ENCODE measurements at regions not wholly inside any gene's neighbourhood (a gene's known extent, or its start where the extent isn't known, plus 50 kb on each side); places are given as distances from the start of the nearest gene placed in this dataset.

DNA sequence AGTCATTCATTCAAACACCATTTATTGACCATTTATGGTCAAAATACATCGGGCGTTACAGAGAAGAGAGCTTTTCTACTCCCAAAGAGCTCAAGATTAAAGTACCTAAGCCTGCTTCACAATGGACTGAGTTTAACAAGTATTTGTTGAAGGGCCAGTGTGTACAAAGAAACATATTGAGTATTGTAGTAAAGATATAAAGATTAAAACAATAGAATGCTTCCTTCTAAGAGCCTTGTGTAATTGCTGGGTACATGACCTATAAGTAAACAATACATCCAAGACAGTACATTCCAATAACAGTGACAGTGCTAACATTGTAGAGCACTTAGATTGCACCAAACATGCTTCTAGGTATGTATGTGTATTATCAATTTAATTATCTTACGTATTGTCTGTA, 695.5 kb downstream of the PCDH7 start:
- H3K36me3 Mint-ChIP-seq, result no peaks in the 10 kb centered on the region
- TF ChIP-seq, protein P1, sequence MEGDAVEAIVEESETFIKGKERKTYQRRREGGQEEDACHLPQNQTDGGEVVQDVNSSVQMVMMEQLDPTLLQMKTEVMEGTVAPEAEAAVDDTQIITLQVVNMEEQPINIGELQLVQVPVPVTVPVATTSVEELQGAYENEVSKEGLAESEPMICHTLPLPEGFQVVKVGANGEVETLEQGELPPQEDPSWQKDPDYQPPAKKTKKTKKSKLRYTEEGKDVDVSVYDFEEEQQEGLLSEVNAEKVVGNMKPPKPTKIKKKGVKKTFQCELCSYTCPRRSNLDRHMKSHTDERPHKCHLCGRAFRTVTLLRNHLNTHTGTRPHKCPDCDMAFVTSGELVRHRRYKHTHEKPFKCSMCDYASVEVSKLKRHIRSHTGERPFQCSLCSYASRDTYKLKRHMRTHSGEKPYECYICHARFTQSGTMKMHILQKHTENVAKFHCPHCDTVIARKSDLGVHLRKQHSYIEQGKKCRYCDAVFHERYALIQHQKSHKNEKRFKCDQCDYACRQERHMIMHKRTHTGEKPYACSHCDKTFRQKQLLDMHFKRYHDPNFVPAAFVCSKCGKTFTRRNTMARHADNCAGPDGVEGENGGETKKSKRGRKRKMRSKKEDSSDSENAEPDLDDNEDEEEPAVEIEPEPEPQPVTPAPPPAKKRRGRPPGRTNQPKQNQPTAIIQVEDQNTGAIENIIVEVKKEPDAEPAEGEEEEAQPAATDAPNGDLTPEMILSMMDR (conservative IDR thresholded peaks at IDR 0.05), result no peak
- peaks cover 16% of the 10 kb centered on the region for H3K4me1 Mint-ChIP-seq (ENCODE audit: unreplicated experiment)
- no peak overlapping the region for H3K27ac Mint-ChIP-seq
- H3K27me3 Mint-ChIP-seq, result no peaks in the 10 kb centered on the region
- no peak overlapping the region for H3K4me3 Mint-ChIP-seq
- peaks cover 5% of the 10 kb centered on the region for H3K9me3 Mint-ChIP-seq
- DNase-seq (ENCODE audit: extremely low spot score, unreplicated experiment), result no peak

DNA sequence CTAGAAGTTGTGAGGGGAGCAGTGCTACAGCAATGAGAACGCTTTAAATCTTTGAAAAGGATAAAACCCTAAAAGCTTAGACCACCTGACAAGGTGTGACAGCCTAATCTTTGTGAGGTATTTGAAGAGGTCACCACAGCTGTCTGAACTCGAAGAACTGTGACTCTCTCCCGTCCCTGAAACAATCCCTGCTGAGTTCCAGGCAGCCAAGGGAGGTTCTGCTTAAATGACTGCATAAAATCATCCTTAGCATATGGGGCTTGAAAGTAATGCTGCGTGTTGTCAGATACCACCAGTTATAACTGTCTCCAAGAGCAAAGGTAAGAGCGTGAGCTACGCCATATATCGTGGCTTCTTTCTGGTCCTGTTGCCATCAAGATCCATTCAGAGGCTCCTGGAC, 696.3 kb downstream of the PCDH7 start:
- TF ChIP-seq, protein P1 (conservative IDR thresholded peaks at IDR 0.05), result no peak
- H3K36me3 Mint-ChIP-seq, result no peaks in the 10 kb centered on the region
- H3K27me3 Mint-ChIP-seq, result no peaks in the 10 kb centered on the region
- peaks cover 16% of the 10 kb centered on the region for H3K4me1 Mint-ChIP-seq (ENCODE audit: unreplicated experiment)
- H3K9me3 Mint-ChIP-seq, result peaks cover 5% of the 10 kb centered on the region
- H3K27ac Mint-ChIP-seq, result peak overlapping the region; percentile 16
- DNase-seq (ENCODE audit: extremely low spot score, unreplicated experiment), result no peak
- H3K4me3 Mint-ChIP-seq, result no peak overlapping the region

DNA sequence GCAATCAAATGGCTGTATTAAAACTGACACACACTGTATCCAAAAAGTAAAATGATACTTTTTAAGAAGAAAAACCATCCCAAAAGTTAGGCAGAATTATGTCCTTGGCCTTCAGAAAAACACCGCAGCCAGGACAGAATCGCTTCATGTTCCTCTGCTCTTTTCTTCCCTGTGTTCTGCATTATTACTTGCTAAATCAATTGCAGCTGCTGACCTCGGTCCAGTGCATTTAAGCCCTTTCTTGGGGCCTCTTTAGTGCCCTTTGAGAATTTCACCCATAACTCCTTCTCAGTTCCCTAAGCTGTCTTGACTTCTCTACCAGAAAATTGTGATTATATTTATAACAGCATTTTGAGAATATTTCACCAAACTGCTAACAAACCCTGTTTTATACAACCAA, 696.9 kb downstream of the PCDH7 start:
- H3K9me3 Mint-ChIP-seq, result peaks cover 5% of the 10 kb centered on the region
- TF ChIP-seq, protein P1 (conservative IDR thresholded peaks at IDR 0.05), result no peak
- H3K4me1 Mint-ChIP-seq (ENCODE audit: unreplicated experiment), result peaks cover 16% of the 10 kb centered on the region
- no peak for DNase-seq (ENCODE audit: extremely low spot score, unreplicated experiment)
- no peak overlapping the region for H3K4me3 Mint-ChIP-seq
- H3K27ac Mint-ChIP-seq, result no peak overlapping the region
- H3K36me3 Mint-ChIP-seq, result no peaks in the 10 kb centered on the region
- no peaks in the 10 kb centered on the region for H3K27me3 Mint-ChIP-seq

DNA sequence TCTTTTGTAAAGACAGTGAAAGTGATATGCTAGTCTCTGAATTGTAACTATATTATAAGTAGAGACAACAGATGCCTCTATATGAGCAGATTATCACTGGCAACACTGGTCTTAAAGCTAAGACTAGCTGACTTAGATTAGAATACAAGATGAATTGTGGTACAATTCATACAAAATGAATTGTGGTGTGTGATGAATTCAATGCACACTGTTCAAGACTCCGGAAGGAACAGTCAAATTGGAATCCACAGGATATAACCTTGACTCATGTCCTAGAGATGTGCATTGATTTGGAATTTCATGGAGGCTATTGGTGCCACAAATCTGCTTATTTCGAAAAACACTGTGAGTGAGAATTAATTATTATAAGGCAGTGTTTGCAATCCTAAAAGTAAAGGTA, 701.8 kb downstream of the PCDH7 start:
- peaks cover 10% of the 10 kb centered on the region for H3K9me3 Mint-ChIP-seq
- TF ChIP-seq, protein P1 (conservative IDR thresholded peaks at IDR 0.05), result no peak
- no peak for DNase-seq (ENCODE audit: extremely low spot score, unreplicated experiment)
- no peaks in the 10 kb centered on the region for H3K27me3 Mint-ChIP-seq
- peaks cover 8% of the 10 kb centered on the region for H3K4me1 Mint-ChIP-seq (ENCODE audit: unreplicated experiment)
- no peaks in the 10 kb centered on the region for H3K36me3 Mint-ChIP-seq
- H3K4me3 Mint-ChIP-seq, result no peak overlapping the region
- H3K27ac Mint-ChIP-seq, result no peak overlapping the region

DNA sequence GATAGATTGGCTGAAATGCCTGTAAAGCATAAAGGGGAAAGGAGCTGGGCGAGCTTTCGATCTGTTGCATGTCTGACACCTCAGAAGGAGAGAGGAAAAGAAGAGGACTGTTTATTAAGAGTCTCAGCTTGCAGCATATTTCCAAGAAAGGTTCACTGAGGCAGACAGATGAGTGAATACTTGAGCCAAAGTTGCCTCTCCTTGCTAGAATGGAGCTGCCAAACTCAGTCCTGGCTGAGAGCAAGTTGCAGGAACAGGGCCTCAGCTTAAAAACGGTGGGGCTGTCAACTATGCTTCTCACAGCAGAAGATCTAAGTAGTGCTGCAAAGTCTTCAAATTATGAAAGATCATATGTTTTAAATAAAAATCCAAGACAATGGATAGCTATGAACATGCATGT, 707.5 kb downstream of the PCDH7 start:
- H3K9me3 Mint-ChIP-seq, result peaks cover 5% of the 10 kb centered on the region
- H3K36me3 Mint-ChIP-seq, result no peaks in the 10 kb centered on the region
- H3K27ac Mint-ChIP-seq, result no peak overlapping the region
- no peaks in the 10 kb centered on the region for H3K4me1 Mint-ChIP-seq (ENCODE audit: unreplicated experiment)
- no peaks in the 10 kb centered on the region for H3K27me3 Mint-ChIP-seq
- TF ChIP-seq, protein P1 (conservative IDR thresholded peaks at IDR 0.05), result no peak
- H3K4me3 Mint-ChIP-seq, result no peak overlapping the region
- no peak for DNase-seq (ENCODE audit: extremely low spot score, unreplicated experiment)

DNA sequence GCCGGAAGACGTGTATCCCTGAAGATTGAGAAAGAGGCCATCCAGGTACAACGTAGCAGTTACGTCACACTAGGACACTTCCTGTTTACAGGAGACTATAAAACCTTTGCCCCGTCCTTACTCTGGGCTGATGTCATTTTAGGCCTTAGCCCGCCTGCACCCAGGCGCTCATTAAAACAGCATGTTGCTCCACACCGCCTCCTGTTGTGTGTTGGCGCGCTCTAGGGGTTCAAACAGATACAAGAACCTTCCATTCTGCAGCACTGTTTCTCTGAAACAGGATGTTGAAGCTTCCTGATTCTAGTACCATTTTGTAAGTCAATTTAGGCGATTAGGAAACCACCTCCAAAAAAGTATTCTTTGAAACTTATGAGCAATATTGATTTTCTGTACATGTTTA, 722.1 kb downstream of the PCDH7 start:
- no peaks in the 10 kb centered on the region for H3K9me3 Mint-ChIP-seq
- TF ChIP-seq, protein P1 (conservative IDR thresholded peaks at IDR 0.05), result no peak
- H3K27ac Mint-ChIP-seq, result no peak overlapping the region
- DNase-seq (ENCODE audit: extremely low spot score, unreplicated experiment), result no peak
- no peaks in the 10 kb centered on the region for H3K27me3 Mint-ChIP-seq
- H3K4me1 Mint-ChIP-seq (ENCODE audit: unreplicated experiment), result peaks cover 5% of the 10 kb centered on the region
- H3K4me3 Mint-ChIP-seq, result no peak overlapping the region
- H3K36me3 Mint-ChIP-seq, result no peaks in the 10 kb centered on the region

Data from type B pancreatic cell (in vitro differentiated cells).